Astrocyte of the cerebellum (primary cell): ENCODE measurements at regions not wholly inside any gene's neighbourhood (a gene's known extent, or its start where the extent isn't known, plus 50 kb on each side); places are given as distances from the start of the nearest gene placed in this dataset.
A peak's percentile ranks its signal among the peaks of the same experiment; 100 is the strongest.

Experiments used
- DNase-seq: peaks from one replicate; pipeline ENCODE4 v3.0.0-alpha.2; 2011; ENCODE audit warnings: low read depth
- H3K4me3 ChIP-seq: 2 replicates; pipeline ENCODE4 v1.5.1; 2011; ENCODE audit warnings: mild to moderate bottlenecking, low read depth, low read length, moderate library complexity
- CTCF ChIP-seq: IDR thresholded peaks from 2 replicates; pipeline ENCODE4 v1.5.1; 2012; ENCODE audit warnings: low read length, low read depth, moderate library complexity, mild to moderate bottlenecking; ENCODE audit errors: missing control alignments
- in situ Hi-C: cut with HindIII; loops from 2 replicates; pipeline ENCODE4 v1.10.0; 2017; ENCODE audit warnings: low sequenced_read_pairs

GRCh38 chr13:29704648-29705047 is 109.2 kb upstream of the SLC7A1 start:
- in situ Hi-C loops: no loop called here
- no peak overlapping the region for H3K4me3 ChIP-seq
- DNase-seq: no peak
- no peak for TF ChIP-seq CTCF

GRCh38 chr13:29703421-29703820 is 107.9 kb upstream of the SLC7A1 start:
- TF ChIP-seq CTCF: no peak
- no peak overlapping the region for H3K4me3 ChIP-seq
- in situ Hi-C loops: no loop called here
- DNase-seq: no peak

DNA sequence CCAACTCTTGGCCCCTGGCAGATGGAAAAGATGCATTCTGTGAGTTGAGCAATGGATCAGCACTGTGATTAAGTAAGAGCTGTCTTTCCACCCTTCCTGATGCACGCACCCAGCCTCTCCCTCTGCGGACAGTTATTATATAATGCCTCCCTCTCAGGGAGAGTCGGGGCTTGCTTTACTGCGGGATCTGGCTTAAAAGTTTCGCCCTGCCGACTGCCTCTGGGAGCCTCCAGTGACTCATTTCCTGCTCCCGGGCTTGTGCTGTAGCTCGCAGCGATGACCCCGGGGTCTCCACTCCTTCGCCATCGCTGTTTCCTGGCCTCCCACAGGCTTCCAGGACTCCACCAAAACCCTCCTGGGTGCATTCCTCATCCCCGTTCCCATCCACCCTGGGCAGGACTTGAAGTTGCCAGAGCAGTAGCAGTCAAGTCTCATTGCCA is 107.4 kb upstream of the SLC7A1 start:
- TF ChIP-seq CTCF: no peak
- peak overlapping the region; percentile 17 for H3K4me3 ChIP-seq
- in situ Hi-C loops: no loop called here
- peak; percentile 43 for DNase-seq

GRCh38 chr13:29698106-29698505 is 102.6 kb upstream of the SLC7A1 start:
- no peak overlapping the region for H3K4me3 ChIP-seq
- DNase-seq: no peak
- in situ Hi-C loops: no loop called here
- TF ChIP-seq CTCF: no peak

GRCh38 chr13:29696606-29697005 is 101.1 kb upstream of the SLC7A1 start:
- TF ChIP-seq CTCF: no peak
- H3K4me3 ChIP-seq: no peak overlapping the region
- no peak for DNase-seq
- in situ Hi-C loops: no loop called here

- in situ Hi-C loops: no loop called here
- no peak overlapping the region for H3K4me3 ChIP-seq
- no peak for TF ChIP-seq CTCF
- no peak for DNase-seq
Observed at GRCh38 chr13:29693275-29693945, 97.9 kb upstream of the SLC7A1 start.
